ENCODE measurements at regions not wholly inside any gene's neighbourhood (a gene's known extent, or its start where the extent isn't known, plus 50 kb on each side); places are given as distances from the start of the nearest gene placed in this dataset.

- Mint-ChIP-seq H3K36me3 (ENCODE audit: low read depth) (no peaks in the 10 kb centered on the region), H3K9me3 (peaks cover 2% of the 10 kb centered on the region), H3K27ac (no peak overlapping the region), H3K4me1 (ENCODE audit: low read depth) (no peaks in the 10 kb centered on the region), H3K27me3 (peaks cover 1% of the 10 kb centered on the region), H3K4me3 (no peak overlapping the region)
- POLR2A ChIA-PET = no interaction called here
- no peak for TF ChIP-seq CTCF (IDR thresholded peaks at IDR 0.05)
- intact Hi-C loops (cut with micrococcal nuclease) = no loop called here
- CTCF ChIA-PET = no interaction called here
- ATAC-seq (no peak), DNase-seq (no peak)
These were observed 52.2 kb upstream of the RCOR3 start for GRCh38 chr1:211206981-211207380.

GRCh38 chr1:211200311-211200710, 58.9 kb upstream of the RCOR3 start:
- H3K27me3 Mint-ChIP-seq = peaks cover 1% of the 10 kb centered on the region
- no peak for TF ChIP-seq CTCF (IDR thresholded peaks at IDR 0.05)
- ChIA-PET CTCF (no interaction called here), POLR2A (interaction anchor here (1.0 kb wide), 1 partner anchor 20 kb away, joined by 3 read pairs; no protein-coding TSS in a partner anchor)
- peaks cover 2% of the 10 kb centered on the region for H3K9me3 Mint-ChIP-seq
- no peak overlapping the region for H3K27ac Mint-ChIP-seq
- no peak for ATAC-seq
- H3K4me1 Mint-ChIP-seq (ENCODE audit: low read depth) = no peaks in the 10 kb centered on the region
- no peaks in the 10 kb centered on the region for H3K36me3 Mint-ChIP-seq (ENCODE audit: low read depth)
- DNase-seq = no peak
- intact Hi-C loops (cut with micrococcal nuclease) = no loop called here
- no peak overlapping the region for H3K4me3 Mint-ChIP-seq

- H3K4me3 Mint-ChIP-seq = no peak overlapping the region
- CTCF ChIA-PET = no interaction called here
- DNase-seq (no peak), ATAC-seq (no peak)
- intact Hi-C loops (cut with micrococcal nuclease) = no loop called here
- no peak for TF ChIP-seq CTCF (IDR thresholded peaks at IDR 0.05)
- H3K9me3 Mint-ChIP-seq = peaks cover 2% of the 10 kb centered on the region
- peaks cover 1% of the 10 kb centered on the region for H3K27me3 Mint-ChIP-seq
- H3K36me3 Mint-ChIP-seq (ENCODE audit: low read depth) = no peaks in the 10 kb centered on the region
- POLR2A ChIA-PET = no interaction called here
- no peaks in the 10 kb centered on the region for H3K4me1 Mint-ChIP-seq (ENCODE audit: low read depth)
- no peak overlapping the region for H3K27ac Mint-ChIP-seq
These were observed 60.3 kb upstream of the RCOR3 start for GRCh38 chr1:211198880-211199279.

- POLR2A ChIA-PET = no interaction called here
- ATAC-seq (no peak), DNase-seq (no peak)
- TF ChIP-seq CTCF (IDR thresholded peaks at IDR 0.05) = no peak
- no peaks in the 10 kb centered on the region for H3K4me1 Mint-ChIP-seq (ENCODE audit: low read depth)
- peaks cover 1% of the 10 kb centered on the region for H3K27me3 Mint-ChIP-seq
- H3K4me3 Mint-ChIP-seq = no peak overlapping the region
- peaks cover 2% of the 10 kb centered on the region for H3K9me3 Mint-ChIP-seq
- intact Hi-C loops (cut with micrococcal nuclease) = no loop called here
- CTCF ChIA-PET = no interaction called here
- no peak overlapping the region for H3K27ac Mint-ChIP-seq
- H3K36me3 Mint-ChIP-seq (ENCODE audit: low read depth) = no peaks in the 10 kb centered on the region
These were observed 61.1 kb upstream of the RCOR3 start for GRCh38 chr1:211198111-211198510.

GRCh38 chr1:211196880-211197279, 62.3 kb upstream of the RCOR3 start:
- ChIA-PET POLR2A (interaction anchor here (0.6 kb wide), 1 partner anchor 494 kb away, joined by 3 read pairs; no protein-coding TSS in a partner anchor), CTCF (no interaction called here)
- DNase-seq = no peak
- no peak overlapping the region for H3K27ac Mint-ChIP-seq
- no peak for ATAC-seq
- no peak overlapping the region for H3K4me3 Mint-ChIP-seq
- H3K36me3 Mint-ChIP-seq (ENCODE audit: low read depth) = no peaks in the 10 kb centered on the region
- intact Hi-C loops (cut with micrococcal nuclease) = no loop called here
- H3K27me3 Mint-ChIP-seq = no peaks in the 10 kb centered on the region
- peaks cover 2% of the 10 kb centered on the region for H3K9me3 Mint-ChIP-seq
- TF ChIP-seq CTCF (IDR thresholded peaks at IDR 0.05) = no peak
- no peaks in the 10 kb centered on the region for H3K4me1 Mint-ChIP-seq (ENCODE audit: low read depth)

All from activated CD8-positive, alpha-beta T cell treated with anti-CD3 and anti-CD28 coated beads for 36 hours (primary cell).